ENCODE measurements at regions not wholly inside any gene's neighbourhood (a gene's known extent, or its start where the extent isn't known, plus 50 kb on each side); places are given as distances from the start of the nearest gene placed in this dataset.

- TF ChIP-seq CREB1 (IDR thresholded peaks at IDR 0.05; ENCODE audit: low read depth) (no peak), REST (IDR thresholded peaks at IDR 0.05; ENCODE audit: low read depth) (no peak), NFIC (IDR thresholded peaks at IDR 0.05) (no peak), RAD21 (IDR thresholded peaks at IDR 0.05; ENCODE audit: low read depth) (no peak), EP300 (IDR thresholded peaks at IDR 0.05; ENCODE audit: borderline replicate concordance) (no peak), TAF1 (IDR thresholded peaks at IDR 0.05; ENCODE audit: low read depth) (no peak), EGR1 (IDR thresholded peaks at IDR 0.05) (no peak), ZBTB7A (IDR thresholded peaks at IDR 0.05; ENCODE audit: low read depth) (no peak), USF1 (IDR thresholded peaks at IDR 0.05) (no peak), FOXM1 (IDR thresholded peaks at IDR 0.05; ENCODE audit: borderline replicate concordance, low read depth) (no peak)
Measured at GRCh38 chr7:18265611-18266281, 229.8 kb upstream of the HDAC9 start.

All from Ishikawa (cell line).